H1 (cell line): ENCODE measurements at regions not wholly inside any gene's neighbourhood (a gene's known extent, or its start where the extent isn't known, plus 50 kb on each side); places are given as distances from the start of the nearest gene placed in this dataset.

ENCODE experiments used
- HDAC2 ChIP-seq, 2 experiments: fragments of 300-600 bp in 1 of 2; sonication (generic) in 1 of 2; IDR thresholded peaks; 2 replicates each; pipeline ENCODE4 v1.6.1; 2011 to 2012; ENCODE audit warnings: low read depth in 2 of 2, low read length in 2 of 2, mild to moderate bottlenecking in 2 of 2, moderate library complexity in 2 of 2, borderline replicate concordance in 1 of 2, inconsistent platforms in 1 of 2
- NANOG ChIP-seq: IDR thresholded peaks from 2 replicates; pipeline ENCODE4 v1.6.1; 2011; ENCODE audit warnings: low read length, low read depth, mild to moderate bottlenecking, inconsistent platforms; ENCODE audit not compliant: insufficient read depth, poor library complexity, severe bottlenecking
- TF ChIP-seq, protein P1 (sequence below), 3 experiments: IDR thresholded peaks; 1 replicate in 2 of 3; 2 replicates in 1 of 3; pipeline versions ENCODE4 v1.5.1 to v1.6.1; 2011; ENCODE audit warnings: low read length in 3 of 3, mild to moderate bottlenecking in 3 of 3, inconsistent platforms in 2 of 3, low read depth in 1 of 3, moderate library complexity in 1 of 3; ENCODE audit not compliant: insufficient read depth in 1 of 3; ENCODE audit errors: control extremely low read depth in 1 of 3

DNA sequence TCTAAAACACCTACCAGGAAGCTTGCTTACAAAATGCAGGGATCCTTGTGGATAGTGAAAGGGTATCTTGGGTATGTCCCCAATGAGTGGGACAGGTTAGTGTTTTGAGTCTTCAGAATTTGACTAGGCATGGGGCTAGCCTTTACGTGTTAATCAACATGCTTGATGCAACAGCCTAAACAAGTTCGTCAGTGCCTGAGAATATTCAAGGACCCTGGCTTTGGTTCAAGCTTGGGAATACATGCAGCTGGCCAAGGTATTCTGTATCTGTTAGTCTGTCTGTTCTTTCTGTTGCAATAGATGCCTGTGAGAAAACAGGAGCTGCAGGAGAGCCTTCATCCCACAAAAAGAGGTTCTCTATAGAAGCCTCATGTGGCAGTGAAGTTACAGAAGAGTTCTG is 149.5 kb downstream of the CCNG2 start:
- TF ChIP-seq HDAC2 (IDR thresholded peaks at IDR 0.05; ENCODE audit: borderline replicate concordance in 1 of 2, low read depth in 2 of 2, low read length in 2 of 2) = no peak
- TF ChIP-seq, protein P1, sequence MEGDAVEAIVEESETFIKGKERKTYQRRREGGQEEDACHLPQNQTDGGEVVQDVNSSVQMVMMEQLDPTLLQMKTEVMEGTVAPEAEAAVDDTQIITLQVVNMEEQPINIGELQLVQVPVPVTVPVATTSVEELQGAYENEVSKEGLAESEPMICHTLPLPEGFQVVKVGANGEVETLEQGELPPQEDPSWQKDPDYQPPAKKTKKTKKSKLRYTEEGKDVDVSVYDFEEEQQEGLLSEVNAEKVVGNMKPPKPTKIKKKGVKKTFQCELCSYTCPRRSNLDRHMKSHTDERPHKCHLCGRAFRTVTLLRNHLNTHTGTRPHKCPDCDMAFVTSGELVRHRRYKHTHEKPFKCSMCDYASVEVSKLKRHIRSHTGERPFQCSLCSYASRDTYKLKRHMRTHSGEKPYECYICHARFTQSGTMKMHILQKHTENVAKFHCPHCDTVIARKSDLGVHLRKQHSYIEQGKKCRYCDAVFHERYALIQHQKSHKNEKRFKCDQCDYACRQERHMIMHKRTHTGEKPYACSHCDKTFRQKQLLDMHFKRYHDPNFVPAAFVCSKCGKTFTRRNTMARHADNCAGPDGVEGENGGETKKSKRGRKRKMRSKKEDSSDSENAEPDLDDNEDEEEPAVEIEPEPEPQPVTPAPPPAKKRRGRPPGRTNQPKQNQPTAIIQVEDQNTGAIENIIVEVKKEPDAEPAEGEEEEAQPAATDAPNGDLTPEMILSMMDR (IDR thresholded peaks at IDR 0.05; ENCODE audit: control extremely low read depth in 1 of 3, insufficient read depth in 1 of 3, low read depth in 1 of 3, low read length in 3 of 3) = no peak
- no peak for TF ChIP-seq NANOG
